ENCODE measurements at regions not wholly inside any gene's neighbourhood (a gene's known extent, or its start where the extent isn't known, plus 50 kb on each side); places are given as distances from the start of the nearest gene placed in this dataset.

- ChIA-PET POLR2A (no interaction called here), CTCF (no interaction called here)
- no peak for DNase-seq
- Mint-ChIP-seq H3K4me3 (ENCODE audit: unreplicated experiment) (no peak overlapping the region), H3K36me3 (ENCODE audit: insufficient read depth, unreplicated experiment) (no peaks in the 10 kb centered on the region), H3K27me3 (ENCODE audit: insufficient read depth, unreplicated experiment) (peaks cover 15% of the 10 kb centered on the region), H3K9me3 (ENCODE audit: unreplicated experiment) (no peaks in the 10 kb centered on the region), H3K4me1 (ENCODE audit: low read depth, unreplicated experiment) (no peaks in the 10 kb centered on the region), H3K27ac (ENCODE audit: unreplicated experiment) (no peak overlapping the region)
- no TSS peak for BruUV-seq (replicated peaks)
- TF ChIP-seq CTCF (IDR thresholded peaks at IDR 0.05; ENCODE audit: insufficient read depth in 1 of 2, low read depth in 1 of 2, low read length in 1 of 2, severe bottlenecking in 1 of 2, unreplicated experiment in 1 of 2) = no peak
- Histone ChIP-seq H3K4me3 (ENCODE audit: low read depth, low read length) (no peak overlapping the region), H3K9me3 (no peaks in the 10 kb centered on the region), H3K36me3 (ENCODE audit: control insufficient read depth, insufficient read depth, low read length) (no peaks in the 10 kb centered on the region), H3K27me3 (replicated peaks; ENCODE audit: control insufficient read depth, insufficient read depth, low read length) (no peaks in the 10 kb centered on the region), H3K4me1 (no peaks in the 10 kb centered on the region)
- intact Hi-C loops (cut with micrococcal nuclease; ENCODE audit: unreplicated experiment) = no loop called here
These were observed 563.4 kb upstream of the PLXNA2 start for GRCh38 chr1:208807446-208808127.

DNA sequence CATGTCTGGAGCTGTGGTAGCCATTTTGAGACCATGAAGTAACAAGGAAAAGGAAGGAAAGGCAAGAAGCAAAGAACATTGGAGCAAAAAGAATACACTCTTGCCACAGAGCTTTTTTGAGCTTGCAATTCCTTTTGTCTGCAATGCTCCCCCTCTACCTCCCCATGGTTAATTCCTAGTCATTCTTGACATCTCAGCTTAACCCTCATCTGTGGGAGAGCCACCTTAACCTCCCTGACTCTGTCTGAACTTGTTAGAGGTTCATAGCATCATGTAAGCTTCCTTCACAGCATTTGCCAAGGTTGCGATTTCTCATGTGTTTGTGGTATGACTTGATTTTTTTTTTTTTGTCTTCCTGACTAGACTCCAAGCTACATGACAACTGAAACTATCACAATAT lies 564.1 kb upstream of the PLXNA2 start:
- TF ChIP-seq CTCF (IDR thresholded peaks at IDR 0.05; ENCODE audit: insufficient read depth in 1 of 2, low read depth in 1 of 2, low read length in 1 of 2, severe bottlenecking in 1 of 2, unreplicated experiment in 1 of 2) = no peak
- intact Hi-C loops (cut with micrococcal nuclease; ENCODE audit: unreplicated experiment) = no loop called here
- H3K27me3 ChIP-seq (replicated peaks; ENCODE audit: control insufficient read depth, insufficient read depth, low read length) = no peaks in the 10 kb centered on the region
- BruUV-seq (replicated peaks) = no TSS peak
- H3K4me1 ChIP-seq = no peaks in the 10 kb centered on the region
- Mint-ChIP-seq H3K4me1 (ENCODE audit: low read depth, unreplicated experiment) (no peaks in the 10 kb centered on the region), H3K27me3 (ENCODE audit: insufficient read depth, unreplicated experiment) (peaks cover 11% of the 10 kb centered on the region), H3K4me3 (ENCODE audit: unreplicated experiment) (no peak overlapping the region), H3K27ac (ENCODE audit: unreplicated experiment) (no peak overlapping the region), H3K36me3 (ENCODE audit: insufficient read depth, unreplicated experiment) (no peaks in the 10 kb centered on the region), H3K9me3 (ENCODE audit: unreplicated experiment) (no peaks in the 10 kb centered on the region)
- H3K9me3 ChIP-seq = no peaks in the 10 kb centered on the region
- ChIA-PET CTCF (no interaction called here), POLR2A (no interaction called here)
- no peaks in the 10 kb centered on the region for H3K36me3 ChIP-seq (ENCODE audit: control insufficient read depth, insufficient read depth, low read length)
- DNase-seq = no peak
- H3K4me3 ChIP-seq (ENCODE audit: low read depth, low read length) = no peak overlapping the region

DNA sequence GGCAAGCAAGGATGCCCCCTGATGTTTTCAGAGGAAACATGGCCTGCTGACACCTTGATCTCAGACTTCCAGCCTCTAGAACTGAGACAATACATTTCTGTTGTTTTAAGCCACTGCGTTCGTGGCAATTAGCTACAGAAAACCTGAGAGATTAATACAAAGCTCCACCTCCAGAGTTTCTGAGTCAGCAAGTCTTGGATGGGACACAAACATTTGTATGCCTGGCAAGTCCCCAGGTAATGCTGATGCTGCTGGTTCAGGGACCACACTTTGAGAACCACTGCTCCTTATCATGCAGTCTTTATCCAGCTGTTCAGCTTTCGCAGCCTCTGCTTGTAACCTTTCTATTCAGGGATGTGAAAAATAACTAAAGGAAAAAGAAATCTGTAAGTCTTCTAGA lies 565.7 kb upstream of the PLXNA2 start:
- no peaks in the 10 kb centered on the region for H3K36me3 Mint-ChIP-seq (ENCODE audit: insufficient read depth, unreplicated experiment)
- POLR2A ChIA-PET = no interaction called here
- intact Hi-C loops (cut with micrococcal nuclease; ENCODE audit: unreplicated experiment) = no loop called here
- Histone ChIP-seq H3K4me1 (no peaks in the 10 kb centered on the region), H3K36me3 (ENCODE audit: control insufficient read depth, insufficient read depth, low read length) (no peaks in the 10 kb centered on the region), H3K9me3 (no peaks in the 10 kb centered on the region), H3K27me3 (replicated peaks; ENCODE audit: control insufficient read depth, insufficient read depth, low read length) (no peaks in the 10 kb centered on the region), H3K4me3 (ENCODE audit: low read depth, low read length) (no peak overlapping the region)
- no peak overlapping the region for H3K4me3 Mint-ChIP-seq (ENCODE audit: unreplicated experiment)
- H3K4me1 Mint-ChIP-seq (ENCODE audit: low read depth, unreplicated experiment) = no peaks in the 10 kb centered on the region
- no peaks in the 10 kb centered on the region for H3K9me3 Mint-ChIP-seq (ENCODE audit: unreplicated experiment)
- no TSS peak for BruUV-seq (replicated peaks)
- no peak for DNase-seq
- H3K27ac Mint-ChIP-seq (ENCODE audit: unreplicated experiment) = no peak overlapping the region
- peaks cover 14% of the 10 kb centered on the region for H3K27me3 Mint-ChIP-seq (ENCODE audit: insufficient read depth, unreplicated experiment)
- no peak for TF ChIP-seq CTCF (IDR thresholded peaks at IDR 0.05; ENCODE audit: insufficient read depth in 1 of 2, low read depth in 1 of 2, low read length in 1 of 2, severe bottlenecking in 1 of 2, unreplicated experiment in 1 of 2)
- CTCF ChIA-PET = no interaction called here

Measured in Caco-2 (cell line).